ENCODE measurements at regions not wholly inside any gene's neighbourhood (a gene's known extent, or its start where the extent isn't known, plus 50 kb on each side); places are given as distances from the start of the nearest gene placed in this dataset.

DNA sequence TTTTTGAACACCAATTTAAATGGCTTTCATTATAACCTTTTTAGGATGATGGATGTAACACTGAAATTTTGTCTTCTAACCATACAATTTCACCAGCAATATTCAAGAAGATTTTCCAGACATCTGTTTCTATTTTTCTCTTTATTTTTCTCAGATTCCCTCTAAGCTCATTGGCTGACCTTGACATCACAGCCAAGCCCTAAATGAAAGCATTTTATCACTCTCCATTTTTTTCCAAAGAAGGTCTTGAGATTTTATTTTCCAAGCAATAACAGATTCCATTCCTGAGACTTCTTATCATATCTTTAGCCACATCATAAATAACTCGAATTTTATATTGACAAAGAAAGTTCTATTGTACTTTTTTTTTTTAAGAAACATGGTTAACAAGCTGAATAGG is 392.6 kb upstream of the THBS1 start:
- Histone ChIP-seq H3K4me1 (no peaks in the 10 kb centered on the region), H3K27ac (no peak overlapping the region), H3K36me3 (no peaks in the 10 kb centered on the region), H3K4me3 (no peak overlapping the region), H3K9me3 (no peaks in the 10 kb centered on the region), H3K27me3 (no peaks in the 10 kb centered on the region)
- intact Hi-C loops (cut with DNase I; ENCODE audit: low total_unique reads) (no loop called here), in situ Hi-C loops (cut with MboI; ENCODE audit: low pct_ligation_motif_present in 1 of 4, low pct_unique_long_range_greater_than_20kb in 1 of 4, low sequenced_read_pairs in 3 of 4) (loop anchor here in 1 of 4 donors (5.0 kb wide), 1 partner anchor 379 kb away; no protein-coding TSS in a partner anchor)
- 24 to 41% methylated on average over 1 of the region's 1 CpG for WGBS, 2 donors (ENCODE audit: low coverage in 1 of 2)
- DNase-seq = no peak
- TF ChIP-seq, protein P1, sequence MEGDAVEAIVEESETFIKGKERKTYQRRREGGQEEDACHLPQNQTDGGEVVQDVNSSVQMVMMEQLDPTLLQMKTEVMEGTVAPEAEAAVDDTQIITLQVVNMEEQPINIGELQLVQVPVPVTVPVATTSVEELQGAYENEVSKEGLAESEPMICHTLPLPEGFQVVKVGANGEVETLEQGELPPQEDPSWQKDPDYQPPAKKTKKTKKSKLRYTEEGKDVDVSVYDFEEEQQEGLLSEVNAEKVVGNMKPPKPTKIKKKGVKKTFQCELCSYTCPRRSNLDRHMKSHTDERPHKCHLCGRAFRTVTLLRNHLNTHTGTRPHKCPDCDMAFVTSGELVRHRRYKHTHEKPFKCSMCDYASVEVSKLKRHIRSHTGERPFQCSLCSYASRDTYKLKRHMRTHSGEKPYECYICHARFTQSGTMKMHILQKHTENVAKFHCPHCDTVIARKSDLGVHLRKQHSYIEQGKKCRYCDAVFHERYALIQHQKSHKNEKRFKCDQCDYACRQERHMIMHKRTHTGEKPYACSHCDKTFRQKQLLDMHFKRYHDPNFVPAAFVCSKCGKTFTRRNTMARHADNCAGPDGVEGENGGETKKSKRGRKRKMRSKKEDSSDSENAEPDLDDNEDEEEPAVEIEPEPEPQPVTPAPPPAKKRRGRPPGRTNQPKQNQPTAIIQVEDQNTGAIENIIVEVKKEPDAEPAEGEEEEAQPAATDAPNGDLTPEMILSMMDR (IDR thresholded peaks at IDR 0.05) = no peak
- TF ChIP-seq POLR2A (IDR thresholded peaks at IDR 0.05) (no peak), EP300 (IDR thresholded peaks at IDR 0.05; ENCODE audit: low read depth) (no peak), POLR2AphosphoS5 (IDR thresholded peaks at IDR 0.05) (no peak)

DNA sequence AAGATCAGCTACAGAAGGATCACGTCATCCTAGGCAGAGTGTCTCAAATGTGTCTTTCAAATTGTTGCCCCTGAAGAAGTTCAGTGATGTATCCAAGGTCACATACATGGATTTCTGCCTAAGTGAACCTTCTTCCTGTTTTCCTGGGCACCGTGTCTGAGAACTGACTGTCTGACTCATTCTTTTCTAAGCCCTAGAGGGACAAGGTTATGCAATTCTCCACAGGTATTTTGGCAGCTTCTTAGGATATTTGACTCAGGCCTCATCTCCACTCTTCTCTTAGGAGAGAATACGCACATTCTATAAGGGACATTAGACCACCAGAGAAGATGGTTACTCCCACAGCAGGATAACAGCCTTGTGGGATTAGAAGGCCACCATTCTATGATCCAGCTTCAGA is 391.9 kb upstream of the THBS1 start:
- Histone ChIP-seq H3K9me3 (no peaks in the 10 kb centered on the region), H3K4me3 (no peak overlapping the region), H3K27me3 (no peaks in the 10 kb centered on the region), H3K36me3 (no peaks in the 10 kb centered on the region), H3K27ac (no peak overlapping the region), H3K4me1 (no peaks in the 10 kb centered on the region)
- DNase-seq = no peak
- in situ Hi-C loops (cut with MboI; ENCODE audit: low pct_ligation_motif_present in 1 of 4, low pct_unique_long_range_greater_than_20kb in 1 of 4, low sequenced_read_pairs in 3 of 4) (loop anchor here in 1 of 4 donors (5.0 kb wide), 1 partner anchor 378 kb away; no protein-coding TSS in a partner anchor), intact Hi-C loops (cut with DNase I; ENCODE audit: low total_unique reads) (no loop called here)
- whole genome bisulfite sequencing, 2 donors (ENCODE audit: low coverage in 1 of 2) = 73% methylated on average over 3 of the region's 3 CpGs
- TF ChIP-seq EP300 (IDR thresholded peaks at IDR 0.05; ENCODE audit: low read depth) (no peak), POLR2A (IDR thresholded peaks at IDR 0.05) (no peak), POLR2AphosphoS5 (IDR thresholded peaks at IDR 0.05) (no peak)
- TF ChIP-seq, protein P1 (IDR thresholded peaks at IDR 0.05) = no peak

DNA sequence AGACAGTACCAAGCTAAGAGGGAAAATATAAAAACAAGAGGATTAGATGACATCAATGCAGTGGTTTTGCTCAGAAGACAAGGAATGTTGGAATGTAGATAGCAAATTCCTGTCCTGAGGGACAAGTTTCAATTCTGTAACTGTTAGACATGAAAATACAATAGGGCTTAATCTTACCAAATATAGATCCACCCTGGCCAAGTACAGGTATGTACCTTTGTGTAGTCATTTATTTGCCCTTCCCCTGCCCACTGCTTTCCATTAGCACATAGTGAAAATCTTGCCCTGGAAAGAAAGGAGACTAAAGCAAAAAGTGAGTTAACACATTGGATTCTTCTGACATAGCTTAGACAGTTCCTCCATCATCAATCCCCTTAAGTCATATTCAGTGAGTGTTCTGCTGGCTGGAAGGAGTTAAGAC is 389.0 kb upstream of the THBS1 start:
- TF ChIP-seq, protein P1 (IDR thresholded peaks at IDR 0.05) = no peak
- TF ChIP-seq POLR2AphosphoS5 (IDR thresholded peaks at IDR 0.05) (no peak), POLR2A (IDR thresholded peaks at IDR 0.05) (no peak), EP300 (IDR thresholded peaks at IDR 0.05; ENCODE audit: low read depth) (no peak)
- H3K27ac ChIP-seq = no peak overlapping the region
- no peaks in the 10 kb centered on the region for H3K9me3 ChIP-seq
- intact Hi-C loops (cut with DNase I; ENCODE audit: low total_unique reads) (no loop called here), in situ Hi-C loops (cut with MboI; ENCODE audit: low pct_ligation_motif_present in 1 of 4, low pct_unique_long_range_greater_than_20kb in 1 of 4, low sequenced_read_pairs in 3 of 4) (no loop called here)
- H3K4me3 ChIP-seq = no peak overlapping the region
- H3K36me3 ChIP-seq = no peaks in the 10 kb centered on the region
- H3K27me3 ChIP-seq = no peaks in the 10 kb centered on the region
- no peak for DNase-seq
- no peaks in the 10 kb centered on the region for H3K4me1 ChIP-seq

DNA sequence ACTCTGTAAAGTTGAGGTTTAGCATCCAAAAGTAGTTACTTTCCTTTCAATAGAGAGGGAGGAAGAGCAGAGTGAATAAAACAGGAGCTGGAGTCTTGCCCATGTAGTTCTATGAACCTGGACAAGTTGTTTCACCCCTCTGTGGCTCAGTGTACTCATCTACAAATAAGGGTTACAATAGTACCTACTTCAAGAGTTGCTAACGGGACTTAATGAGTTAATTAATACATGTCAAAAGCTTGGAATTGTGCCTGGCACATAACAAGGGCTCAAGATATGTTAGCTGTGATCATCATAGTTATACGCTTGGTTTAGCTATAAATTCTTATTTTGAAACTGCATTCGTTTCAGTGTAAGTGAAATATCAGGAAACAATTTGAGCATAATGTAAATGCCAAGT is 388.5 kb upstream of the THBS1 start:
- Histone ChIP-seq H3K4me1 (no peaks in the 10 kb centered on the region), H3K9me3 (no peaks in the 10 kb centered on the region), H3K4me3 (no peak overlapping the region), H3K27ac (no peak overlapping the region), H3K36me3 (no peaks in the 10 kb centered on the region), H3K27me3 (no peaks in the 10 kb centered on the region)
- intact Hi-C loops (cut with DNase I; ENCODE audit: low total_unique reads) (no loop called here), in situ Hi-C loops (cut with MboI; ENCODE audit: low pct_ligation_motif_present in 1 of 4, low pct_unique_long_range_greater_than_20kb in 1 of 4, low sequenced_read_pairs in 3 of 4) (no loop called here)
- TF ChIP-seq EP300 (IDR thresholded peaks at IDR 0.05; ENCODE audit: low read depth) (no peak), POLR2AphosphoS5 (IDR thresholded peaks at IDR 0.05) (no peak), POLR2A (IDR thresholded peaks at IDR 0.05) (no peak)
- TF ChIP-seq, protein P1 (IDR thresholded peaks at IDR 0.05) = no peak
- WGBS, 2 donors (ENCODE audit: low coverage in 1 of 2) = 71 to 93% methylated on average over 3 of the region's 3 CpGs
- no peak for DNase-seq

Measured in transverse colon (tissue), 4 donors.